ENCODE measurements at regions not wholly inside any gene's neighbourhood (a gene's known extent, or its start where the extent isn't known, plus 50 kb on each side); places are given as distances from the start of the nearest gene placed in this dataset.

GRCh38 chr4:133476063-133476462 lies 327.0 kb downstream of the PCDH10 start:
- DNase-seq (ENCODE audit: low read depth, low spot score) = no peak
- peaks cover 11% of the 10 kb centered on the region for H3K4me1 Mint-ChIP-seq
- no peak for TF ChIP-seq CTCF (conservative IDR thresholded peaks at IDR 0.05)
- no peaks in the 10 kb centered on the region for H3K36me3 Mint-ChIP-seq (ENCODE audit: low read depth)
- no peak overlapping the region for H3K4me3 Mint-ChIP-seq
- H3K27me3 Mint-ChIP-seq (ENCODE audit: low read depth) = no peaks in the 10 kb centered on the region
- no peak overlapping the region for H3K27ac Mint-ChIP-seq (ENCODE audit: unreplicated experiment)
- no peaks in the 10 kb centered on the region for H3K9me3 Mint-ChIP-seq

- no peak overlapping the region for H3K27ac Mint-ChIP-seq (ENCODE audit: unreplicated experiment)
- DNase-seq (ENCODE audit: low read depth, low spot score) = no peak
- no peaks in the 10 kb centered on the region for H3K27me3 Mint-ChIP-seq (ENCODE audit: low read depth)
- peaks cover 11% of the 10 kb centered on the region for H3K4me1 Mint-ChIP-seq
- no peaks in the 10 kb centered on the region for H3K9me3 Mint-ChIP-seq
- no peak overlapping the region for H3K4me3 Mint-ChIP-seq
- TF ChIP-seq CTCF (conservative IDR thresholded peaks at IDR 0.05) = no peak
- no peaks in the 10 kb centered on the region for H3K36me3 Mint-ChIP-seq (ENCODE audit: low read depth)
These were observed 325.4 kb downstream of the PCDH10 start for GRCh38 chr4:133474501-133474900.

- TF ChIP-seq CTCF (conservative IDR thresholded peaks at IDR 0.05) = no peak
- no peak for DNase-seq (ENCODE audit: low read depth, low spot score)
- H3K4me1 Mint-ChIP-seq = peaks cover 18% of the 10 kb centered on the region
- no peak overlapping the region for H3K4me3 Mint-ChIP-seq
- H3K27me3 Mint-ChIP-seq (ENCODE audit: low read depth) = no peaks in the 10 kb centered on the region
- no peak overlapping the region for H3K27ac Mint-ChIP-seq (ENCODE audit: unreplicated experiment)
- no peaks in the 10 kb centered on the region for H3K9me3 Mint-ChIP-seq
- H3K36me3 Mint-ChIP-seq (ENCODE audit: low read depth) = no peaks in the 10 kb centered on the region
These were observed 323.1 kb downstream of the PCDH10 start for GRCh38 chr4:133472244-133472643.

GRCh38 chr4:133467290-133467947 lies 318.3 kb downstream of the PCDH10 start:
- H3K36me3 Mint-ChIP-seq (ENCODE audit: low read depth) = no peaks in the 10 kb centered on the region

GRCh38 chr4:133465022-133465421 lies 315.9 kb downstream of the PCDH10 start:
- H3K9me3 Mint-ChIP-seq = peaks cover 5% of the 10 kb centered on the region
- H3K4me3 Mint-ChIP-seq = no peak overlapping the region
- no peaks in the 10 kb centered on the region for H3K27me3 Mint-ChIP-seq (ENCODE audit: low read depth)
- H3K4me1 Mint-ChIP-seq = peaks cover 18% of the 10 kb centered on the region
- no peak for DNase-seq (ENCODE audit: low read depth, low spot score)
- H3K36me3 Mint-ChIP-seq (ENCODE audit: low read depth) = no peaks in the 10 kb centered on the region
- no peak overlapping the region for H3K27ac Mint-ChIP-seq (ENCODE audit: unreplicated experiment)
- no peak for TF ChIP-seq CTCF (conservative IDR thresholded peaks at IDR 0.05)

More at GRCh38 chr4:133467290-133467947, 318.3 kb downstream of the PCDH10 start:
- no peak overlapping the region for H3K4me3 Mint-ChIP-seq
- H3K4me1 Mint-ChIP-seq = peaks cover 18% of the 10 kb centered on the region
- H3K27ac Mint-ChIP-seq (ENCODE audit: unreplicated experiment) = no peak overlapping the region
- no peaks in the 10 kb centered on the region for H3K27me3 Mint-ChIP-seq (ENCODE audit: low read depth)
- no peak for DNase-seq (ENCODE audit: low read depth, low spot score)
- peaks cover 2% of the 10 kb centered on the region for H3K9me3 Mint-ChIP-seq
- no peak for TF ChIP-seq CTCF (conservative IDR thresholded peaks at IDR 0.05)
